Astrocyte (in vitro differentiated cells and primary cell): ENCODE measurements at regions not wholly inside any gene's neighbourhood (a gene's known extent, or its start where the extent isn't known, plus 50 kb on each side); places are given as distances from the start of the nearest gene placed in this dataset.
A peak's percentile ranks its signal among the peaks of the same experiment; 100 is the strongest.

Source experiments
- DNase-seq: peaks from one replicate; pipeline ENCODE4 v3.0.0-alpha.2; 2010; ENCODE audit warnings: low read depth
- FAIRE-seq: peaks from 2 replicates; lab custom pipeline; 2011; peaks lifted over from hg19 to GRCh38; lab: Jason Lieb, UNC
- H2AFZ ChIP-seq: 2 replicates; pipeline ENCODE4 v1.6.0; 2012; ENCODE audit warnings: low read depth, low read length, inconsistent platforms
- H3K27ac ChIP-seq: 2 replicates; pipeline ENCODE4 v1.5.1; 2011; ENCODE audit warnings: low read depth, low read length, inconsistent platforms
- H3K27me3 ChIP-seq: 2 replicates; pipeline ENCODE4 v1.6.0; 2011; ENCODE audit warnings: low read length, inconsistent platforms; ENCODE audit not compliant: insufficient read depth
- H3K36me3 ChIP-seq: 2 replicates; pipeline ENCODE4 v1.5.1; 2011; ENCODE audit warnings: low read length, inconsistent platforms; ENCODE audit not compliant: insufficient read depth
- H3K4me1 ChIP-seq: 2 replicates; pipeline ENCODE4 v1.5.1; 2011; ENCODE audit warnings: low read length, inconsistent platforms; ENCODE audit not compliant: insufficient read depth
- H3K4me2 ChIP-seq: 2 replicates; pipeline ENCODE4 v1.6.0; 2012; ENCODE audit warnings: low read length, inconsistent platforms
- H3K4me3 ChIP-seq: 2 replicates; pipeline ENCODE4 v1.5.1; 2011; ENCODE audit warnings: low read depth, mild to moderate bottlenecking, low read length, inconsistent platforms; ENCODE audit not compliant: insufficient read depth
- H3K79me2 ChIP-seq: 2 replicates; pipeline ENCODE4 v1.6.0; 2012; ENCODE audit warnings: mild to moderate bottlenecking, low read length, inconsistent platforms; ENCODE audit not compliant: insufficient read depth
- H3K9ac ChIP-seq: 2 replicates; pipeline ENCODE4 v1.6.0; 2012; ENCODE audit warnings: mild to moderate bottlenecking, low read length, inconsistent platforms
- H3K9me3 ChIP-seq: 2 replicates; pipeline ENCODE4 v1.5.1; 2012; ENCODE audit warnings: low read depth, mild to moderate bottlenecking, low read length, inconsistent platforms; ENCODE audit not compliant: insufficient read depth
- H4K20me1 ChIP-seq: 2 replicates; pipeline ENCODE4 v1.6.0; 2012; ENCODE audit warnings: low read length, inconsistent platforms; ENCODE audit not compliant: insufficient read depth
- H3K27ac Mint-ChIP-seq: one replicate; pipeline ENCODE4 v1.8.0; 2021; ENCODE audit warnings: mild to moderate bottlenecking, mixed read lengths; ENCODE audit not compliant: unreplicated experiment
- H3K27me3 Mint-ChIP-seq: one replicate; pipeline ENCODE4 v1.8.0; 2021; ENCODE audit warnings: low read depth, mixed read lengths; ENCODE audit not compliant: unreplicated experiment
- H3K36me3 Mint-ChIP-seq: one replicate; pipeline ENCODE4 v1.8.0; 2021; ENCODE audit warnings: low read depth, mixed read lengths; ENCODE audit not compliant: unreplicated experiment
- H3K4me1 Mint-ChIP-seq: one replicate; pipeline ENCODE4 v1.8.0; 2021; ENCODE audit warnings: low read depth, mixed read lengths; ENCODE audit not compliant: unreplicated experiment
- H3K4me3 Mint-ChIP-seq: one replicate; pipeline ENCODE4 v1.8.0; 2021; ENCODE audit warnings: mild to moderate bottlenecking, moderate library complexity, mixed read lengths; ENCODE audit not compliant: unreplicated experiment
- H3K9me3 Mint-ChIP-seq: one replicate; pipeline ENCODE4 v1.8.0; 2021; ENCODE audit warnings: mild to moderate bottlenecking, mixed read lengths; ENCODE audit not compliant: unreplicated experiment
- CTCF ChIP-seq: IDR thresholded peaks from 2 replicates; pipeline ENCODE4 v1.5.1; 2011; ENCODE audit warnings: low read depth, mild to moderate bottlenecking, inconsistent platforms, low read length, moderate library complexity; ENCODE audit not compliant: insufficient read depth
- EZH2 ChIP-seq: IDR thresholded peaks from 2 replicates; pipeline ENCODE4 v1.6.1; 2012; ENCODE audit warnings: mild to moderate bottlenecking, low read length, inconsistent platforms; ENCODE audit not compliant: insufficient read depth

GRCh38 chrX:128599632-128600031, 547.4 kb upstream of the ACTRT1 start:
- Histone ChIP-seq H3K4me1 (no peaks in the 10 kb centered on the region), H4K20me1 (no peaks in the 10 kb centered on the region), H2AFZ (no peak overlapping the region), H3K27ac (no peak overlapping the region), H3K9me3 (no peaks in the 10 kb centered on the region), H3K36me3 (no peaks in the 10 kb centered on the region), H3K79me2 (no peaks in the 10 kb centered on the region), H3K9ac (no peak overlapping the region), H3K27me3 (no peaks in the 10 kb centered on the region), H3K4me2 (no peak overlapping the region), H3K4me3 (no peak overlapping the region)
- Mint-ChIP-seq H3K9me3 (no peaks in the 10 kb centered on the region), H3K27ac (no peak overlapping the region), H3K4me1 (no peaks in the 10 kb centered on the region), H3K27me3 (no peaks in the 10 kb centered on the region), H3K4me3 (no peak overlapping the region), H3K36me3 (no peaks in the 10 kb centered on the region)
- no peak for FAIRE-seq
- DNase-seq: no peak
- TF ChIP-seq CTCF (no peak), EZH2 (no peak)

GRCh38 chrX:128582036-128582435, 529.8 kb upstream of the ACTRT1 start:
- H3K9me3 ChIP-seq: no peaks in the 10 kb centered on the region
- no peak overlapping the region for H3K27ac ChIP-seq
- H3K4me2 ChIP-seq: no peak overlapping the region
- Mint-ChIP-seq H3K36me3 (no peaks in the 10 kb centered on the region), H3K27me3 (no peaks in the 10 kb centered on the region), H3K4me3 (no peak overlapping the region), H3K27ac (no peak overlapping the region), H3K9me3 (no peaks in the 10 kb centered on the region), H3K4me1 (no peaks in the 10 kb centered on the region)
- H3K79me2 ChIP-seq: no peaks in the 10 kb centered on the region
- no peaks in the 10 kb centered on the region for H3K27me3 ChIP-seq
- no peak overlapping the region for H3K4me3 ChIP-seq
- no peak overlapping the region for H2AFZ ChIP-seq
- FAIRE-seq (peak; percentile 50), DNase-seq (no peak)
- no peaks in the 10 kb centered on the region for H4K20me1 ChIP-seq
- H3K9ac ChIP-seq: no peak overlapping the region
- TF ChIP-seq CTCF (no peak), EZH2 (no peak)
- H3K4me1 ChIP-seq: no peaks in the 10 kb centered on the region
- no peaks in the 10 kb centered on the region for H3K36me3 ChIP-seq

DNA sequence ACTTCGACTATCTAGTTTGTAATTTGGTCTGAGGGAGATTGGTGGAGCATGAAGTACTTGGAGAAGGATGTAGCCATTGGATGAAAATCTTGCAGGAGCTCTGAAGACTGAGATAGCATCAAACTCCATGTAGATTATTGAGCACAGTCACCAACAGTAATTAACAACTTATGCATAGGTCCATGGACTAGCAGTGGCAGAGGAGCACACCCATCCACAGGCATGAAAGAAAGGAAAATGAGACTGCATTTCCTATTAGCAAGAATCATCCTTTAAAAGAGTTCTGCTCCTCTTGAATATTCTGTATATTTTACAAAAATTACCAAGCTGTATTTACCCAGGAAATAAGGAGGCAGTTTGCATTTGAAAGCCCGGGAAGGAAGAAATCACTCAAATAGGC, 529.4 kb upstream of the ACTRT1 start:
- no peaks in the 10 kb centered on the region for H4K20me1 ChIP-seq
- Mint-ChIP-seq H3K27me3 (no peaks in the 10 kb centered on the region), H3K4me3 (no peak overlapping the region), H3K9me3 (no peaks in the 10 kb centered on the region), H3K4me1 (peaks cover 3% of the 10 kb centered on the region), H3K36me3 (no peaks in the 10 kb centered on the region), H3K27ac (no peak overlapping the region)
- no peak for FAIRE-seq
- no peaks in the 10 kb centered on the region for H3K9me3 ChIP-seq
- H3K4me1 ChIP-seq: no peaks in the 10 kb centered on the region
- H3K4me3 ChIP-seq: no peak overlapping the region
- DNase-seq: no peak
- no peak overlapping the region for H3K27ac ChIP-seq
- H3K27me3 ChIP-seq: no peaks in the 10 kb centered on the region
- H3K36me3 ChIP-seq: no peaks in the 10 kb centered on the region
- H3K9ac ChIP-seq: no peak overlapping the region
- no peak overlapping the region for H3K4me2 ChIP-seq
- TF ChIP-seq EZH2: no peak
- TF ChIP-seq CTCF: no peak
- H3K79me2 ChIP-seq: no peaks in the 10 kb centered on the region
- no peak overlapping the region for H2AFZ ChIP-seq
